Fibroblast of villous mesenchyme (primary cell): ENCODE measurements at regions not wholly inside any gene's neighbourhood (a gene's known extent, or its start where the extent isn't known, plus 50 kb on each side); places are given as distances from the start of the nearest gene placed in this dataset.

Source experiments
- DNase-seq: peaks from one replicate; pipeline ENCODE4 v3.0.0-alpha.2; 2010; ENCODE audit warnings: low read depth
- H3K4me3 ChIP-seq: 2 replicates; pipeline ENCODE4 v1.5.1; 2011; ENCODE audit warnings: low read depth, mild to moderate bottlenecking, low read length
- CTCF ChIP-seq: IDR thresholded peaks from 2 replicates; pipeline ENCODE4 v1.5.1; 2012; ENCODE audit warnings: low read depth, mild to moderate bottlenecking, low read length; ENCODE audit not compliant: insufficient read depth

DNA sequence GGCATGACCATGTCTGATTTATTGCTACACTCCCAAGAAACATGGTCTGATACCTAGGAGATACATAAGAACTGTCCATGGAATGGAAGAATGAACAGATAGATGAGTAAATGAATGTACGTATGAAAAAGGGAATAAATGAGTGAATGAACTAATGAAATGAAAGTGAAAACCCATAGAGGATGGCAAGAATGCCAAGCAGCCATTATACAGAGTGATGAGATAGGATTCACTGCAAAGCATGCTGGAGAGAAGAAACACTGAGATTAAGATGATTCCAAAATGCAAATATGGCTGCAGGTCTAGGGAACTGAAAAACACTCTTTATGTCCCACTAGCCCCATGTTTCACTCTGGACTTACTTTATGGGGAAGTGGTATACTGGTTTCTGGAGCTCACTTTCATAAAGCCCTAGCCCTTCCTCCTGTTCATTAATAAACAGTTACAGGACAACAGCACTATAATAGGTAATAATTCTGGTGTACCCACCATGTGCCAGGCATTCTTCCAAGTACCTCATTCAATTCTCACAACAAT lies 170.3 kb upstream of the RAD23B start:
- DNase-seq: no peak
- H3K4me3 ChIP-seq: no peak overlapping the region
- no peak for TF ChIP-seq CTCF

DNA sequence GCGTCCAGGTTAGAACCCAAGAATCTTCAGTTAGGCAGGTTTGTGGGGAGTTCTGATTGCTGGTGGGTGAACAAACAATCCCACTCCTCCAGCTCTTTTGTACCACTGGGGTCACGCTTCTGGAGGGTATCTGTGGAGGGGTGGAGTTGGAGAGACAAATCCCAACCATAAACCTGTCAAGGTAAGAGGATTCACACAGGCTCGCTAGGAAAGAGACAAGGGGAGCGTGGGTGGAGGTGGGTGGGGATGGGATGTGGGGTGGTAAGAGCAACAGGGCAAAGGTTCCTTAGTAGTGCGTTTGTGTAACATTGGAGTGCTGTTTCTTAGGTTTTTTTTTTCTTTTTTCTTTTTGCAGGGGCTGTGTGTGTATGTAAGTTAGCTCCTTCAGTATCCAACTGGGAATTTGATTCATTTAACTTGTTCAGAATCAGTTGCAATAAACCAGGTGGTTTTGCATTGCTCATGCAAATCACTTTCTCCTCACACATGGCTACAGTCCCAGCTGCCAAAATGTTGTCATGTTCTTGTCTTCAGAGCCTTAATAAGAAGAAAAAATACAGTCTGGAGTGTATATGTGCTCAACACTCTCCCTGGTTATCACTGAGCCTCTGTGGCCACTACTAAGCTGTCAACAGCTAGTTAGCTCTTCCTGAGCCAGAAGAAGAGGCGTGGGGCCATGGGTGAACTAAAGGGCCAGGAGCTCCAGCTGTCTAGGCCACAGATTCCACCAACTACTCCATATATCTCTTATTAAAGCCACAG lies 164.0 kb upstream of the RAD23B start:
- DNase-seq: no peak
- H3K4me3 ChIP-seq: no peak overlapping the region
- TF ChIP-seq CTCF: no peak

- no peak for TF ChIP-seq CTCF
- H3K4me3 ChIP-seq: no peak overlapping the region
- no peak for DNase-seq
These were observed 163.3 kb upstream of the RAD23B start for GRCh38 chr9:107119735-107120134.

DNA sequence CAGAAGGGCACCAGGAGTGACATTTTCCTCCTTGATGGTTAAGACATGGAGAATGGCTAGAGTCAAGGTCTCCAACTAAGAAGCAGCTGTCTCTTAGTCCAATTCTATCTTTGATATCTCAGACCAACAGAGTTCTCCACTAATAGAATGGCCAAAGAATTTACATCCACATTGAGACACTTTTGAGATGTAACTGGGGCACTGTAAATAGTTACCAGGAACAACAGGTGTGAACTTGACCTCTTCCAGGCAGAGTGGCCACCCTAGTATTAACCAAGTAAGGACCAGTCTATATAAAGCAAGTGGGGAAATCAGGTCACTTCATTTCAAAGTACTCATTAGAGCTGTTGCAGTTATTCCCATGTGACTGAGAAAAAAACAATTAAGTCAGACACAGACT lies 159.7 kb upstream of the RAD23B start:
- no peak overlapping the region for H3K4me3 ChIP-seq
- no peak for TF ChIP-seq CTCF
- DNase-seq: no peak

GRCh38 chr9:107127608-107128007 lies 155.5 kb upstream of the RAD23B start:
- DNase-seq: peak; percentile 3
- no peak overlapping the region for H3K4me3 ChIP-seq
- TF ChIP-seq CTCF: peak; percentile 8

GRCh38 chr9:107131108-107131799 lies 151.8 kb upstream of the RAD23B start:
- no peak for TF ChIP-seq CTCF
- DNase-seq: no peak
- no peak overlapping the region for H3K4me3 ChIP-seq
